GM19240 (cell line): ENCODE measurements at regions not wholly inside any gene's neighbourhood (a gene's known extent, or its start where the extent isn't known, plus 50 kb on each side); places are given as distances from the start of the nearest gene placed in this dataset.

Experiments used
- DNase-seq: peaks from one replicate; pipeline ENCODE4 v3.0.0; 2011; ENCODE audit warnings: low spot score; ENCODE audit not compliant: insufficient read length

- DNase-seq: no peak
Measured at GRCh38 chrX:9147726-9148125, 113.8 kb upstream of the FAM9B start.

GRCh38 chrX:9148615-9149399 lies 114.9 kb upstream of the FAM9B start:
- DNase-seq: no peak

GRCh38 chrX:9149501-9150245 lies 115.7 kb upstream of the FAM9B start:
- DNase-seq: no peak

- DNase-seq: no peak
Measured at GRCh38 chrX:9151772-9152307, 117.9 kb upstream of the FAM9B start.

- DNase-seq: no peak
Measured at GRCh38 chrX:9153300-9153699, 119.4 kb upstream of the FAM9B start.

GRCh38 chrX:9158611-9159010 lies 124.7 kb upstream of the FAM9B start:
- DNase-seq: no peak

- DNase-seq: no peak
Measured at GRCh38 chrX:9160698-9161329, 126.9 kb upstream of the FAM9B start.

- DNase-seq: no peak
Measured at GRCh38 chrX:9162698-9163097, 128.8 kb upstream of the FAM9B start.

- DNase-seq: no peak
Measured at GRCh38 chrX:9163214-9163709, 129.3 kb upstream of the FAM9B start.

- no peak for DNase-seq
Measured at GRCh38 chrX:9164086-9164485, 130.2 kb upstream of the FAM9B start.

GRCh38 chrX:9164533-9165426 lies 130.9 kb upstream of the FAM9B start:
- no peak for DNase-seq

GRCh38 chrX:9166584-9166944 lies 132.6 kb upstream of the FAM9B start:
- no peak for DNase-seq

- DNase-seq: no peak
Measured at GRCh38 chrX:9171841-9172463, 138.0 kb upstream of the FAM9B start.

GRCh38 chrX:9172464-9172850 lies 138.5 kb upstream of the FAM9B start:
- DNase-seq: no peak

- DNase-seq: no peak
Measured at GRCh38 chrX:9180623-9181022, 146.7 kb upstream of the FAM9B start.

GRCh38 chrX:9182041-9182440 lies 148.1 kb upstream of the FAM9B start:
- DNase-seq: no peak

GRCh38 chrX:9183481-9183880 lies 149.6 kb upstream of the FAM9B start:
- DNase-seq: no peak

- DNase-seq: no peak
Measured at GRCh38 chrX:9184211-9184610, 150.3 kb upstream of the FAM9B start.

- no peak for DNase-seq
Measured at GRCh38 chrX:9188117-9188516, 154.2 kb upstream of the FAM9B start.

- DNase-seq: no peak
Measured at GRCh38 chrX:9189286-9189685, 155.4 kb upstream of the FAM9B start.

GRCh38 chrX:9191392-9191791 lies 157.5 kb upstream of the FAM9B start:
- DNase-seq: no peak
